Endothelial cell of umbilical vein (primary cell): ENCODE measurements at regions not wholly inside any gene's neighbourhood (a gene's known extent, or its start where the extent isn't known, plus 50 kb on each side); places are given as distances from the start of the nearest gene placed in this dataset.

Experiments
- BruUV-seq: library from RNA; stranded (reverse); fragments of 400-500 nt; replicated peaks from 2 replicates; lab custom pipeline; 2021; lab: Mats Ljungman, UMichigan
- CTCF ChIA-PET: fragments of 300-600, 350-600 bp; sonication (Branson Sonifier 250); formaldehyde crosslinking; loops from one replicate; lab custom pipeline; 2021; ENCODE audit warnings: antibody characterized with exemption, inconsistent platforms; lab: Charles Lee
- POLR2A ChIA-PET: fragments of 300-600, 350-600 bp; sonication (Branson Sonifier 250); formaldehyde crosslinking; loops from one replicate; lab custom pipeline; 2021; ENCODE audit warnings: antibody characterized with exemption, inconsistent platforms; lab: Charles Lee
- DNase-seq: peaks from one replicate; pipeline ENCODE4 v3.0.0-alpha.2; 2011; ENCODE audit warnings: low read depth, low spot score
- FAIRE-seq: peaks from 2 replicates; lab custom pipeline; 2011; peaks lifted over from hg19 to GRCh38; lab: Jason Lieb, UNC
- H2AFZ ChIP-seq: 2 replicates; pipeline ENCODE4 v1.6.0; 2012; ENCODE audit warnings: low read depth, low read length, control low read depth, inconsistent platforms
- H3K27ac ChIP-seq: 2 replicates; pipeline ENCODE4 v1.5.1; 2011; ENCODE audit warnings: low read depth, mild to moderate bottlenecking, control low read depth, low read length, moderate library complexity; ENCODE audit not compliant: insufficient read depth
- H3K27me3 ChIP-seq, 2 experiments: 2 replicates each; pipeline versions ENCODE4 v1.6.0 to v1.6.1; 2011; ENCODE audit warnings: low read length in 2 of 2, mixed read lengths in 1 of 2; ENCODE audit not compliant: control insufficient read depth in 2 of 2, insufficient read depth in 2 of 2
- H3K36me3 ChIP-seq, 2 experiments: 2 replicates in 1 of 2; 3 replicates in 1 of 2; pipeline ENCODE4 v1.5.1; 2011; ENCODE audit warnings: low read length in 2 of 2, mild to moderate bottlenecking in 1 of 2, moderate library complexity in 1 of 2; ENCODE audit not compliant: control insufficient read depth in 2 of 2, insufficient read depth in 2 of 2; ENCODE audit errors: extremely low read depth in 1 of 2
- H3K4me1 ChIP-seq: 3 replicates; pipeline ENCODE4 v1.5.1; 2011; ENCODE audit warnings: mild to moderate bottlenecking, low read length; ENCODE audit not compliant: control insufficient read depth, insufficient read depth; ENCODE audit errors: extremely low read depth
- H3K4me2 ChIP-seq: 2 replicates; pipeline ENCODE4 v1.6.1; 2011; ENCODE audit warnings: low read length, control low read depth, mixed read lengths; ENCODE audit not compliant: insufficient read depth
- H3K4me3 ChIP-seq, 3 experiments: fragments of 200-600 bp in 1 of 3; sonication (generic), shearing (Covaris generic) in 1 of 3; replicated peaks in 1 of 3; 2 replicates each; pipeline ENCODE4 v1.5.1; 2011 to 2016; ENCODE audit warnings: control low read depth in 3 of 3, low read length in 3 of 3, mild to moderate bottlenecking in 2 of 3, inconsistent platforms in 1 of 3, low read depth in 1 of 3, moderate library complexity in 1 of 3; ENCODE audit not compliant: insufficient read depth in 1 of 3
- H3K79me2 ChIP-seq: 2 replicates; pipeline ENCODE4 v1.6.0; 2012; ENCODE audit warnings: low read length, inconsistent platforms; ENCODE audit not compliant: control insufficient read depth, insufficient read depth
- H3K9ac ChIP-seq: replicated peaks from 2 replicates; pipeline ENCODE3; 2011; ENCODE audit warnings: low read length, control low read depth; ENCODE audit not compliant: insufficient read depth; ENCODE audit errors: extremely low read depth
- H3K9me1 ChIP-seq: replicated peaks from 3 replicates; pipeline ENCODE4 v1.6.0; 2011; ENCODE audit warnings: mild to moderate bottlenecking, low read length; ENCODE audit not compliant: control insufficient read depth, insufficient read depth; ENCODE audit errors: extremely low read depth
- H3K9me3 ChIP-seq: replicated peaks from 2 replicates; pipeline ENCODE4 v1.5.1; 2012; ENCODE audit warnings: low read length, inconsistent platforms; ENCODE audit not compliant: control insufficient read depth, insufficient read depth
- H4K20me1 ChIP-seq: replicated peaks from 2 replicates; pipeline ENCODE3; 2011; ENCODE audit warnings: mild to moderate bottlenecking, low read length; ENCODE audit not compliant: control insufficient read depth, insufficient read depth; ENCODE audit errors: extremely low read depth
- EZH2 ChIP-seq: IDR thresholded peaks from 2 replicates; pipeline ENCODE4 v1.6.1; 2012; ENCODE audit warnings: borderline replicate concordance, low read depth, mild to moderate bottlenecking, moderate library complexity, low read length, inconsistent platforms; ENCODE audit not compliant: severe bottlenecking
- FOS ChIP-seq: IDR thresholded peaks from 2 replicates; pipeline ENCODE4 v1.6.1; 2011; ENCODE audit warnings: mild to moderate bottlenecking, low read length, moderate library complexity, borderline replicate concordance; ENCODE audit not compliant: insufficient read depth
- GATA2 ChIP-seq: IDR thresholded peaks from 2 replicates; pipeline ENCODE4 v1.7.0; 2011; ENCODE audit warnings: low read depth, mild to moderate bottlenecking, moderate library complexity, mixed read lengths, low read length; ENCODE audit not compliant: insufficient read length, insufficient read depth
- JUN ChIP-seq: IDR thresholded peaks from 2 replicates; pipeline ENCODE4 v1.6.1; 2011; ENCODE audit warnings: borderline replicate concordance, low read depth; ENCODE audit not compliant: insufficient read length, insufficient read depth
- MYC ChIP-seq: IDR thresholded peaks from one replicate; pipeline ENCODE4 v1.6.1; 2011; ENCODE audit warnings: mild to moderate bottlenecking, low read depth, low read length
- POLR2A ChIP-seq: IDR thresholded peaks from 2 replicates; pipeline ENCODE4 v1.6.1; 2012; ENCODE audit warnings: low read depth, mild to moderate bottlenecking, control low read depth, low read length
- POLR2AphosphoS5 ChIP-seq: IDR thresholded peaks from 2 replicates; pipeline ENCODE4 v1.6.1; 2012; ENCODE audit warnings: low read depth, mild to moderate bottlenecking, control low read depth, low read length, moderate library complexity; ENCODE audit not compliant: insufficient read depth
- dilution Hi-C: fragments of 300-500 bp; cut with MboI; formaldehyde crosslinking; loops from one replicate; pipeline ENCODE4 v1.15.0; 2019; ENCODE audit warnings: low sequenced_read_pairs; ENCODE audit not compliant: extremely low pct_ligation_motif_present
- intact Hi-C: fragments of 100-400 bp; cut with micrococcal nuclease; formaldehyde crosslinking; loops from one replicate; pipeline ENCODE4 v1.10.0; 2022
- TF ChIP-seq, protein P1 (sequence below), 2 donors: IDR thresholded peaks; 1 replicate in 1 of 2; 2 replicates in 1 of 2; pipeline ENCODE4 v1.5.1; 2011; ENCODE audit warnings: low read length in 2 of 2, mild to moderate bottlenecking in 2 of 2, moderate library complexity in 2 of 2, control low read depth in 1 of 2, inconsistent platforms in 1 of 2, low read depth in 1 of 2; ENCODE audit not compliant: insufficient read depth in 1 of 2; ENCODE audit errors: extremely low read depth in 1 of 2
- TF ChIP-seq, protein P2 (sequence below): IDR thresholded peaks from 2 replicates; pipeline ENCODE4 v1.6.1; 2011; ENCODE audit not compliant: insufficient read depth, insufficient read length

DNA sequence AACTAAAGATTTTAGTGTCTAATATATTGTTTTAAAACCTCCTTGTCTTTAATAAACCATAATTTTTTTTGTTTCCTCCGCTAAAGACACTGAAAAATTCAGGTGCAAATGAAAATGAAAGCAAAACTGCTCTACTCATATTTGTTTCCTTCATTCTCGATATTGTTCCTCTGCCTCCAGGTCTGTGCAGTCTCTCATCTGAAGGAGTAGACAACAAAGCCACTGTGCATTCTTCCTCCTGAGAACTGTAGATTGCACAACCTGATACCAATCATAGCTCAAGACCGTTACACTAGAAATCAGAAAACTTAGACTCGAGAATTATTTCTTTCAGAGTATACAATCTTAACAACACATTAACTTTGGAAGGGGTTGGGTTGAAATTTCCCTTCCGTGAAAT, 373.1 kb upstream of the CXADR start:
- Histone ChIP-seq H3K79me2 (no peaks in the 10 kb centered on the region), H3K4me2 (peak overlapping the region; percentile 36), H3K4me1 (no peaks in the 10 kb centered on the region), H4K20me1 (no peaks in the 10 kb centered on the region), H3K9ac (peak overlapping the region; percentile 23), H3K9me3 (no peaks in the 10 kb centered on the region), H2AFZ (peak overlapping the region; percentile 75), H3K27ac (no peak overlapping the region), H3K36me3 (no peaks in the 10 kb centered on the region), H3K4me3 (peak overlapping the region; percentile 2 to 39 (median 33)), H3K27me3 (no peaks in the 10 kb centered on the region), H3K9me1 (no peaks in the 10 kb centered on the region)
- peak; percentile 23 for DNase-seq
- no peak for TF ChIP-seq FOS
- no peak for TF ChIP-seq EZH2
- no peak for TF ChIP-seq JUN
- TF ChIP-seq, protein P1, sequence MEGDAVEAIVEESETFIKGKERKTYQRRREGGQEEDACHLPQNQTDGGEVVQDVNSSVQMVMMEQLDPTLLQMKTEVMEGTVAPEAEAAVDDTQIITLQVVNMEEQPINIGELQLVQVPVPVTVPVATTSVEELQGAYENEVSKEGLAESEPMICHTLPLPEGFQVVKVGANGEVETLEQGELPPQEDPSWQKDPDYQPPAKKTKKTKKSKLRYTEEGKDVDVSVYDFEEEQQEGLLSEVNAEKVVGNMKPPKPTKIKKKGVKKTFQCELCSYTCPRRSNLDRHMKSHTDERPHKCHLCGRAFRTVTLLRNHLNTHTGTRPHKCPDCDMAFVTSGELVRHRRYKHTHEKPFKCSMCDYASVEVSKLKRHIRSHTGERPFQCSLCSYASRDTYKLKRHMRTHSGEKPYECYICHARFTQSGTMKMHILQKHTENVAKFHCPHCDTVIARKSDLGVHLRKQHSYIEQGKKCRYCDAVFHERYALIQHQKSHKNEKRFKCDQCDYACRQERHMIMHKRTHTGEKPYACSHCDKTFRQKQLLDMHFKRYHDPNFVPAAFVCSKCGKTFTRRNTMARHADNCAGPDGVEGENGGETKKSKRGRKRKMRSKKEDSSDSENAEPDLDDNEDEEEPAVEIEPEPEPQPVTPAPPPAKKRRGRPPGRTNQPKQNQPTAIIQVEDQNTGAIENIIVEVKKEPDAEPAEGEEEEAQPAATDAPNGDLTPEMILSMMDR (IDR thresholded peaks at IDR 0.05; ENCODE audit: extremely low read depth in 1 of 2, insufficient read depth in 1 of 2, low read depth in 1 of 2, low read length in 2 of 2) = no peak
- TF ChIP-seq, protein P2, sequence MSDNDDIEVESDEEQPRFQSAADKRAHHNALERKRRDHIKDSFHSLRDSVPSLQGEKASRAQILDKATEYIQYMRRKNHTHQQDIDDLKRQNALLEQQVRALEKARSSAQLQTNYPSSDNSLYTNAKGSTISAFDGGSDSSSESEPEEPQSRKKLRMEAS = no peak
- TF ChIP-seq POLR2A = no peak
- TF ChIP-seq GATA2 = no peak
- TF ChIP-seq POLR2AphosphoS5 = no peak
- TF ChIP-seq MYC = no peak
- intact Hi-C loops (loop anchor here (10.0 kb wide), 1 partner anchor 65 kb away; no protein-coding TSS in a partner anchor), dilution Hi-C loops (no loop called here)
- CTCF ChIA-PET = no interaction called here
- no TSS peak for BruUV-seq
- no peak for FAIRE-seq
- POLR2A ChIA-PET = no interaction called here
